ENCODE measurements at regions not wholly inside any gene's neighbourhood (a gene's known extent, or its start where the extent isn't known, plus 50 kb on each side); places are given as distances from the start of the nearest gene placed in this dataset.
"Not testable (repeated sequence)": the region's sequence is repeated elsewhere in the genome, so short reads cannot be mapped to it uniquely, and the experiment has no call there.

GRCh38 chr2:160584972-160585494, 91.4 kb upstream of the RBMS1 start:
- no peak for DNase-seq

GRCh38 chr2:160590664-160591063, 97.1 kb upstream of the RBMS1 start:
- no peak for DNase-seq

GRCh38 chr2:160592401-160592800, 98.8 kb upstream of the RBMS1 start:
- no peak for DNase-seq

GRCh38 chr2:160592993-160593392, 99.4 kb upstream of the RBMS1 start:
- DNase-seq: no peak

- no peak for DNase-seq
Measured at GRCh38 chr2:160596441-160596840, 102.8 kb upstream of the RBMS1 start.

- not testable (repeated sequence) for DNase-seq
Measured at GRCh38 chr2:160600437-160600836, 106.8 kb upstream of the RBMS1 start.

- DNase-seq: no peak
Measured at GRCh38 chr2:160602073-160602472, 108.5 kb upstream of the RBMS1 start.

- DNase-seq: no peak
Measured at GRCh38 chr2:160603771-160604510, 110.3 kb upstream of the RBMS1 start.

GRCh38 chr2:160606341-160606740, 112.7 kb upstream of the RBMS1 start:
- DNase-seq: no peak

GRCh38 chr2:160608599-160608998, 115.0 kb upstream of the RBMS1 start:
- no peak for DNase-seq

GRCh38 chr2:160609346-160609745, 115.7 kb upstream of the RBMS1 start:
- no peak for DNase-seq

GRCh38 chr2:160610041-160610440, 116.4 kb upstream of the RBMS1 start:
- no peak for DNase-seq

- DNase-seq: no peak
Measured at GRCh38 chr2:160612266-160612856, 118.8 kb upstream of the RBMS1 start.

- no peak for DNase-seq
Measured at GRCh38 chr2:160613466-160614153, 120.0 kb upstream of the RBMS1 start.

- DNase-seq: no peak
Measured at GRCh38 chr2:160614391-160614790, 120.8 kb upstream of the RBMS1 start.

- no peak for DNase-seq
Measured at GRCh38 chr2:160615706-160616105, 122.1 kb upstream of the RBMS1 start.

GRCh38 chr2:160616149-160616548, 122.5 kb upstream of the RBMS1 start:
- DNase-seq: no peak

- no peak for DNase-seq
Measured at GRCh38 chr2:160621748-160622147, 128.1 kb upstream of the RBMS1 start.

- not testable (repeated sequence) for DNase-seq
Measured at GRCh38 chr2:160628020-160628637, 134.5 kb upstream of the RBMS1 start.

GRCh38 chr2:160628811-160629210, 135.2 kb upstream of the RBMS1 start:
- DNase-seq: no peak

- no peak for DNase-seq
Measured at GRCh38 chr2:160630801-160631590, 137.4 kb upstream of the RBMS1 start.

All from activated naive CD4-positive, alpha-beta T cell treated with Interleukin-2 at 50 U/mL for 16 hours (primary cell).